ENCODE measurements at regions not wholly inside any gene's neighbourhood (a gene's known extent, or its start where the extent isn't known, plus 50 kb on each side); places are given as distances from the start of the nearest gene placed in this dataset.

DNA sequence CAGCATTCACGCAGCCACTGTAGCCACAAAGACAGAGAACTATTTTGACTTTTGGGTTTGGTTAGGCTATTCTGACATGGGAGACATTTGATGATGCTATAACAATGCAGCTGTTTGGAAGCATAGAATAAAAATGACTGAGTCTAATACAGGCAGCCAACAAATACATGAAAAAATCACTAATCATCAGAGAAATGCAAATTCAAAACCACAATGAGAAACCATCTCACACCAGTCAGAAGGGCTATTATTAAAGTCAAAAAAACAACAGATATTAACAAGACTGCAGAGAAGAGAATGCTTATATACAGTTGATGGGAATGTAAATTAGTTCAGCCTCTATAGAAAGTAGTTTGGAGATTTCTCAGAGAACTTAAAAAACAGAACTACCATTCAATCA is 107.1 kb upstream of the POC5 start:
- TF ChIP-seq, protein P1, sequence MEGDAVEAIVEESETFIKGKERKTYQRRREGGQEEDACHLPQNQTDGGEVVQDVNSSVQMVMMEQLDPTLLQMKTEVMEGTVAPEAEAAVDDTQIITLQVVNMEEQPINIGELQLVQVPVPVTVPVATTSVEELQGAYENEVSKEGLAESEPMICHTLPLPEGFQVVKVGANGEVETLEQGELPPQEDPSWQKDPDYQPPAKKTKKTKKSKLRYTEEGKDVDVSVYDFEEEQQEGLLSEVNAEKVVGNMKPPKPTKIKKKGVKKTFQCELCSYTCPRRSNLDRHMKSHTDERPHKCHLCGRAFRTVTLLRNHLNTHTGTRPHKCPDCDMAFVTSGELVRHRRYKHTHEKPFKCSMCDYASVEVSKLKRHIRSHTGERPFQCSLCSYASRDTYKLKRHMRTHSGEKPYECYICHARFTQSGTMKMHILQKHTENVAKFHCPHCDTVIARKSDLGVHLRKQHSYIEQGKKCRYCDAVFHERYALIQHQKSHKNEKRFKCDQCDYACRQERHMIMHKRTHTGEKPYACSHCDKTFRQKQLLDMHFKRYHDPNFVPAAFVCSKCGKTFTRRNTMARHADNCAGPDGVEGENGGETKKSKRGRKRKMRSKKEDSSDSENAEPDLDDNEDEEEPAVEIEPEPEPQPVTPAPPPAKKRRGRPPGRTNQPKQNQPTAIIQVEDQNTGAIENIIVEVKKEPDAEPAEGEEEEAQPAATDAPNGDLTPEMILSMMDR (IDR thresholded peaks at IDR 0.05; ENCODE audit: low read depth, low read length): no peak
- TF ChIP-seq EZH2phosphoT487 (IDR thresholded peaks at IDR 0.05; ENCODE audit: low read depth): no peak

All from OCI-LY3 (cell line).